Fibroblast of lung (primary cell): ENCODE measurements at regions not wholly inside any gene's neighbourhood (a gene's known extent, or its start where the extent isn't known, plus 50 kb on each side); places are given as distances from the start of the nearest gene placed in this dataset.

Source experiments
- DNase-seq, 2 donors: peaks; one replicate each; pipeline versions ENCODE4 v3.0.0 to v3.0.0-alpha.2; 2010; ENCODE audit warnings: low read depth in 2 of 2
- H2AFZ ChIP-seq: 2 replicates; pipeline ENCODE4 v1.5.1; 2012; ENCODE audit warnings: low read length, control low read depth, inconsistent platforms
- H3K27ac ChIP-seq: 2 replicates; pipeline ENCODE4 v1.5.1; 2011; ENCODE audit warnings: low read length, control low read depth; ENCODE audit not compliant: insufficient read depth
- H3K27me3 ChIP-seq: 2 replicates; pipeline ENCODE4 v1.5.1; 2011; ENCODE audit warnings: mild to moderate bottlenecking, low read length; ENCODE audit not compliant: control insufficient read depth, insufficient read depth
- H3K36me3 ChIP-seq: 2 replicates; pipeline ENCODE4 v1.5.1; 2011; ENCODE audit warnings: low read length; ENCODE audit not compliant: control insufficient read depth, insufficient read depth
- H3K4me1 ChIP-seq: 2 replicates; pipeline ENCODE4 v1.5.1; 2011; ENCODE audit warnings: low read length; ENCODE audit not compliant: control insufficient read depth, insufficient read depth; ENCODE audit errors: extremely low read depth
- H3K4me2 ChIP-seq: 2 replicates; pipeline ENCODE4 v1.5.1; 2011; ENCODE audit warnings: low read length, control low read depth; ENCODE audit not compliant: insufficient read depth; ENCODE audit errors: extremely low read depth
- H3K4me3 ChIP-seq, 4 experiments: fragments of 200-600 bp in 1 of 4; sonication (generic) in 1 of 4; replicated peaks in 1 of 4; 2 replicates each; pipeline ENCODE4 v1.5.1; 2011 to 2016; ENCODE audit warnings: low read length in 4 of 4, low read depth in 3 of 4, mild to moderate bottlenecking in 3 of 4, control low read depth in 2 of 4, inconsistent platforms in 1 of 4, mixed read lengths in 1 of 4; ENCODE audit not compliant: insufficient read depth in 1 of 4; ENCODE audit errors: control extremely low read depth in 1 of 4
- H3K79me2 ChIP-seq: 2 replicates; pipeline ENCODE4 v1.5.1; 2012; ENCODE audit warnings: mild to moderate bottlenecking, low read length, inconsistent platforms; ENCODE audit not compliant: control insufficient read depth, insufficient read depth
- H3K9ac ChIP-seq: 2 replicates; pipeline ENCODE4 v1.5.1; 2011; ENCODE audit warnings: mild to moderate bottlenecking, low read length, control low read depth; ENCODE audit not compliant: insufficient read depth
- H3K9me3 ChIP-seq: 2 replicates; pipeline ENCODE4 v1.5.1; 2012; ENCODE audit warnings: low read depth, low read length; ENCODE audit not compliant: control insufficient read depth, insufficient read depth
- H4K20me1 ChIP-seq: 2 replicates; pipeline ENCODE4 v1.5.1; 2011; ENCODE audit warnings: low read length; ENCODE audit not compliant: control insufficient read depth, insufficient read depth; ENCODE audit errors: extremely low read depth
- EZH2 ChIP-seq: IDR thresholded peaks from 2 replicates; pipeline ENCODE4 v1.5.1; 2012; ENCODE audit warnings: low read length, control low read depth, mild to moderate bottlenecking; ENCODE audit errors: missing control alignments
- TF ChIP-seq, protein P1 (sequence below), 2 donors: IDR thresholded peaks in 1 of 2; conservative IDR thresholded peaks in 1 of 2; 1 replicate in 1 of 2; 2 replicates in 1 of 2; pipeline ENCODE4 v1.5.1; 2011 to 2012; ENCODE audit warnings: low read length in 2 of 2, control low read depth in 1 of 2, inconsistent platforms in 1 of 2, low read depth in 1 of 2, mild to moderate bottlenecking in 1 of 2

- Histone ChIP-seq H2AFZ (no peak overlapping the region), H3K36me3 (no peaks in the 10 kb centered on the region), H3K9me3 (no peaks in the 10 kb centered on the region), H3K79me2 (no peaks in the 10 kb centered on the region), H3K27ac (no peak overlapping the region), H3K4me2 (no peak overlapping the region), H3K9ac (no peak overlapping the region), H3K27me3 (no peaks in the 10 kb centered on the region), H3K4me3 (no peak overlapping the region), H4K20me1 (no peaks in the 10 kb centered on the region), H3K4me1 (no peaks in the 10 kb centered on the region)
- no peak for DNase-seq
- TF ChIP-seq, protein P1, sequence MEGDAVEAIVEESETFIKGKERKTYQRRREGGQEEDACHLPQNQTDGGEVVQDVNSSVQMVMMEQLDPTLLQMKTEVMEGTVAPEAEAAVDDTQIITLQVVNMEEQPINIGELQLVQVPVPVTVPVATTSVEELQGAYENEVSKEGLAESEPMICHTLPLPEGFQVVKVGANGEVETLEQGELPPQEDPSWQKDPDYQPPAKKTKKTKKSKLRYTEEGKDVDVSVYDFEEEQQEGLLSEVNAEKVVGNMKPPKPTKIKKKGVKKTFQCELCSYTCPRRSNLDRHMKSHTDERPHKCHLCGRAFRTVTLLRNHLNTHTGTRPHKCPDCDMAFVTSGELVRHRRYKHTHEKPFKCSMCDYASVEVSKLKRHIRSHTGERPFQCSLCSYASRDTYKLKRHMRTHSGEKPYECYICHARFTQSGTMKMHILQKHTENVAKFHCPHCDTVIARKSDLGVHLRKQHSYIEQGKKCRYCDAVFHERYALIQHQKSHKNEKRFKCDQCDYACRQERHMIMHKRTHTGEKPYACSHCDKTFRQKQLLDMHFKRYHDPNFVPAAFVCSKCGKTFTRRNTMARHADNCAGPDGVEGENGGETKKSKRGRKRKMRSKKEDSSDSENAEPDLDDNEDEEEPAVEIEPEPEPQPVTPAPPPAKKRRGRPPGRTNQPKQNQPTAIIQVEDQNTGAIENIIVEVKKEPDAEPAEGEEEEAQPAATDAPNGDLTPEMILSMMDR (conservative IDR thresholded peaks at IDR 0.05 in 1 of 2, IDR thresholded peaks at IDR 0.05 in 1 of 2; ENCODE audit: low read depth in 1 of 2, low read length in 2 of 2), result no peak
- no peak for TF ChIP-seq EZH2
Observed at GRCh38 chr3:104711406-104711805, 655.3 kb upstream of the ALCAM start.

DNA sequence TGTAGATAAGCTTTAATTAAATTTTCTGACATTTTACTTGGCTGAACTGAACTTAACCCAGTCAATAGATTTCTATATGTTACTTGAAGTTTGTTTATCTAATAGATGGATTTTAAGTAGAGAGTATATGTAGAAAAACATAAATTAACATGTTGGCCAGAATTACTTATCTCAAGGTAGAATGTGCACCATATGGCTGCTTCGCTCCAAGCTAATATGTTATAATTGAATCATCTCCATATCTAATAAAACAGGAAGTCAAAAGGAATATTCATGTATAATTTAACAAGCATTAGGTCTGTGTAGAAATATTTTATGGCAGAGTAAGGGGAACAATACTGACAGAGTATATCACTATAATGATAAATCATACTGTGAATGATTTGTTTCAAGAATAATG is 650.7 kb upstream of the ALCAM start:
- no peak overlapping the region for H3K4me3 ChIP-seq
- no peak for DNase-seq
- no peak overlapping the region for H3K27ac ChIP-seq
- no peak overlapping the region for H3K4me2 ChIP-seq
- TF ChIP-seq, protein P1 (conservative IDR thresholded peaks at IDR 0.05 in 1 of 2, IDR thresholded peaks at IDR 0.05 in 1 of 2; ENCODE audit: low read depth in 1 of 2, low read length in 2 of 2), result no peak
- TF ChIP-seq EZH2, result no peak
- H4K20me1 ChIP-seq, result no peaks in the 10 kb centered on the region
- no peaks in the 10 kb centered on the region for H3K27me3 ChIP-seq
- H3K9me3 ChIP-seq, result no peaks in the 10 kb centered on the region
- H3K4me1 ChIP-seq, result no peaks in the 10 kb centered on the region
- no peak overlapping the region for H2AFZ ChIP-seq
- H3K36me3 ChIP-seq, result no peaks in the 10 kb centered on the region
- H3K9ac ChIP-seq, result no peak overlapping the region
- H3K79me2 ChIP-seq, result no peaks in the 10 kb centered on the region

- TF ChIP-seq, protein P1 (conservative IDR thresholded peaks at IDR 0.05 in 1 of 2, IDR thresholded peaks at IDR 0.05 in 1 of 2; ENCODE audit: low read depth in 1 of 2, low read length in 2 of 2), result no peak
- TF ChIP-seq EZH2, result no peak
- no peak overlapping the region for H2AFZ ChIP-seq
- no peaks in the 10 kb centered on the region for H3K4me1 ChIP-seq
- H3K36me3 ChIP-seq, result no peaks in the 10 kb centered on the region
- H3K9me3 ChIP-seq, result no peaks in the 10 kb centered on the region
- peak; percentile 9 to 19 for DNase-seq
- H3K79me2 ChIP-seq, result no peaks in the 10 kb centered on the region
- no peak overlapping the region for H3K4me2 ChIP-seq
- H3K9ac ChIP-seq, result no peak overlapping the region
- no peak overlapping the region for H3K4me3 ChIP-seq
- H3K27ac ChIP-seq, result no peak overlapping the region
- H4K20me1 ChIP-seq, result no peaks in the 10 kb centered on the region
- H3K27me3 ChIP-seq, result no peaks in the 10 kb centered on the region
Observed at GRCh38 chr3:104717828-104718196, 648.9 kb upstream of the ALCAM start.
